ENCODE measurements at regions not wholly inside any gene's neighbourhood (a gene's known extent, or its start where the extent isn't known, plus 50 kb on each side); places are given as distances from the start of the nearest gene placed in this dataset.
A peak's percentile ranks its signal among the peaks of the same experiment; 100 is the strongest.

DNA sequence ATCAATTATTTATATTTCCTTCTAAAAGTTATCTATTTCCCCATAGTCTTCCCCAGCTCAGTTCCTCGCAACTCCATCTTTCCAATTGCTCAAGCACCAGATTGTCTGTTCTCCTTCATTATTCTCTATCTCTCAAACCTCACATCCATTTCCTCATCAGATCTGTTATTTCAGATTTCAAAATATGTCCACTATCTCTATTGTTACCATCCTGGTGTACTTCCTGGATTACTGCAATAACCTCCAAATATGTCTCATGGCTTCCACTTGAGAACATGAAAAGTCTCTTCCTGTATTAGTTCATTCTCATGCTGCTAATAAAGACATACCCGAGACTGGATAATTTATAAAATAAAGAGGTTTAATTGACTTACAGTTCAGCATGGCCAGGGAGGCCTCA is 641.7 kb upstream of the ZEB2 start:
- TF ChIP-seq, protein P1, sequence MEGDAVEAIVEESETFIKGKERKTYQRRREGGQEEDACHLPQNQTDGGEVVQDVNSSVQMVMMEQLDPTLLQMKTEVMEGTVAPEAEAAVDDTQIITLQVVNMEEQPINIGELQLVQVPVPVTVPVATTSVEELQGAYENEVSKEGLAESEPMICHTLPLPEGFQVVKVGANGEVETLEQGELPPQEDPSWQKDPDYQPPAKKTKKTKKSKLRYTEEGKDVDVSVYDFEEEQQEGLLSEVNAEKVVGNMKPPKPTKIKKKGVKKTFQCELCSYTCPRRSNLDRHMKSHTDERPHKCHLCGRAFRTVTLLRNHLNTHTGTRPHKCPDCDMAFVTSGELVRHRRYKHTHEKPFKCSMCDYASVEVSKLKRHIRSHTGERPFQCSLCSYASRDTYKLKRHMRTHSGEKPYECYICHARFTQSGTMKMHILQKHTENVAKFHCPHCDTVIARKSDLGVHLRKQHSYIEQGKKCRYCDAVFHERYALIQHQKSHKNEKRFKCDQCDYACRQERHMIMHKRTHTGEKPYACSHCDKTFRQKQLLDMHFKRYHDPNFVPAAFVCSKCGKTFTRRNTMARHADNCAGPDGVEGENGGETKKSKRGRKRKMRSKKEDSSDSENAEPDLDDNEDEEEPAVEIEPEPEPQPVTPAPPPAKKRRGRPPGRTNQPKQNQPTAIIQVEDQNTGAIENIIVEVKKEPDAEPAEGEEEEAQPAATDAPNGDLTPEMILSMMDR (conservative IDR thresholded peaks at IDR 0.05; ENCODE audit: low read depth, low read length) = no peak
- TF ChIP-seq EZH2 (IDR thresholded peaks at IDR 0.05; ENCODE audit: borderline replicate concordance, low read depth, low read length, poor library complexity, severe bottlenecking) = no peak
- Histone ChIP-seq H3K4me1 (ENCODE audit: insufficient read depth, low read length, poor library complexity, severe bottlenecking) (peaks cover 32% of the 10 kb centered on the region), H3K36me3 (ENCODE audit: insufficient read depth, low read length, poor library complexity, severe bottlenecking) (no peaks in the 10 kb centered on the region), H3K27me3 (replicated peaks; ENCODE audit: insufficient read depth, low read depth, low read length, poor library complexity) (no peaks in the 10 kb centered on the region), H3K4me3 (ENCODE audit: low read depth, low read length, poor library complexity, severe bottlenecking) (no peak overlapping the region), H3K9me3 (ENCODE audit: low read depth, low read length, poor library complexity, severe bottlenecking) (no peaks in the 10 kb centered on the region), H3K27ac (ENCODE audit: low read depth, low read length, poor library complexity, severe bottlenecking) (no peak overlapping the region)
- peak; percentile 35 for DNase-seq (ENCODE audit: low spot score)
- intact Hi-C loops (cut with micrococcal nuclease; ENCODE audit: unreplicated experiment) = no loop called here
- TSS peak; percentile 48 for BruUV-seq (replicated peaks)
- ChIA-PET POLR2A (ENCODE audit: low non-redundant PET) (no interaction called here), CTCF (no interaction called here)

DNA sequence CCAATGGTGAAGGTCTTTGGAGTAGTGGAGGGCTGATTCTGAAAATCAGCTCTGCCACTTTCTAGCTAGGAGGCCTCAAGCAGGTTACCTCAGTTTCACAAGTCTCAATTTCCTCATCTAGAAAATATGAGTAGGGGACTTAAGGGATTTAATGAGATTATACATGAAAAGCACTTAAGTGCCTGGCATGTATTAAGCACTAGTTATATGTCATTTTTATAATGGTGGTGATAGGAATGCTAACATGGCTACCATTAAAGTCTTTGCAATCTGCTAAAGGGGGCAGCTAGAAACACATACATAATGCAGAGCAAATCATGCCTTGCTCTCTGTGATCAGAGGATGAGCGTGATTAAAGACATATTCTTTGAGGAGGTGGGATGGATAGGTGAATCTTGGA is 640.9 kb upstream of the ZEB2 start:
- Histone ChIP-seq H3K36me3 (ENCODE audit: insufficient read depth, low read length, poor library complexity, severe bottlenecking) (no peaks in the 10 kb centered on the region), H3K4me1 (ENCODE audit: insufficient read depth, low read length, poor library complexity, severe bottlenecking) (peaks cover 25% of the 10 kb centered on the region), H3K9me3 (ENCODE audit: low read depth, low read length, poor library complexity, severe bottlenecking) (no peaks in the 10 kb centered on the region), H3K27me3 (replicated peaks; ENCODE audit: insufficient read depth, low read depth, low read length, poor library complexity) (no peaks in the 10 kb centered on the region), H3K27ac (ENCODE audit: low read depth, low read length, poor library complexity, severe bottlenecking) (no peak overlapping the region), H3K4me3 (ENCODE audit: low read depth, low read length, poor library complexity, severe bottlenecking) (no peak overlapping the region)
- no peak for DNase-seq (ENCODE audit: low spot score)
- no peak for TF ChIP-seq EZH2 (IDR thresholded peaks at IDR 0.05; ENCODE audit: borderline replicate concordance, low read depth, low read length, poor library complexity, severe bottlenecking)
- TF ChIP-seq, protein P1 (conservative IDR thresholded peaks at IDR 0.05; ENCODE audit: low read depth, low read length) = no peak
- BruUV-seq (replicated peaks) = no TSS peak
- POLR2A ChIA-PET (ENCODE audit: low non-redundant PET) = no interaction called here
- CTCF ChIA-PET = no interaction called here
- intact Hi-C loops (cut with micrococcal nuclease; ENCODE audit: unreplicated experiment) = no loop called here

DNA sequence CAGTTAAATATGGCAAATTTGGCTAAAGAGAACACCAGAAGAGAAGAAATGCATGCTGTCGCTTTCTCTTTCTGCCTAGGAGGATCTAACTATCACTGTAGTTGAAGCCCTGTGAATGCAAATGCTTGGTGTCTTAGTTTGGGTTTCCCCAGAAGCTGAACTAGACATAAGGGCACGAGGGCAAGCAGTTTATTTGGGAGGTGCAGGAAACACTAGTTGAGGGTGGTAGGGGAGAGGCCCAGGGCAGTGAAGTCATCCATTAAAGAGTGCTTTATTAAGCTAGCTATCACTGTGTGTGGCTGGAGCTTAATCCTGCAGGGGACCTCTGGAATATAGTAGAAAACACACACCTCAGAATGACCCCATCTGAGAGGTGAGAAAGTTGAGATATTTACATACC is 639.8 kb upstream of the ZEB2 start:
- no peak for DNase-seq (ENCODE audit: low spot score)
- Histone ChIP-seq H3K9me3 (ENCODE audit: low read depth, low read length, poor library complexity, severe bottlenecking) (no peaks in the 10 kb centered on the region), H3K4me1 (ENCODE audit: insufficient read depth, low read length, poor library complexity, severe bottlenecking) (peaks cover 25% of the 10 kb centered on the region), H3K27ac (ENCODE audit: low read depth, low read length, poor library complexity, severe bottlenecking) (no peak overlapping the region), H3K4me3 (ENCODE audit: low read depth, low read length, poor library complexity, severe bottlenecking) (no peak overlapping the region), H3K36me3 (ENCODE audit: insufficient read depth, low read length, poor library complexity, severe bottlenecking) (no peaks in the 10 kb centered on the region), H3K27me3 (replicated peaks; ENCODE audit: insufficient read depth, low read depth, low read length, poor library complexity) (no peaks in the 10 kb centered on the region)
- CTCF ChIA-PET = no interaction called here
- BruUV-seq (replicated peaks) = no TSS peak
- TF ChIP-seq, protein P1 (conservative IDR thresholded peaks at IDR 0.05; ENCODE audit: low read depth, low read length) = no peak
- TF ChIP-seq EZH2 (IDR thresholded peaks at IDR 0.05; ENCODE audit: borderline replicate concordance, low read depth, low read length, poor library complexity, severe bottlenecking) = no peak
- intact Hi-C loops (cut with micrococcal nuclease; ENCODE audit: unreplicated experiment) = no loop called here
- POLR2A ChIA-PET (ENCODE audit: low non-redundant PET) = no interaction called here
